OCI-LY1 (cell line): ENCODE measurements at regions not wholly inside any gene's neighbourhood (a gene's known extent, or its start where the extent isn't known, plus 50 kb on each side); places are given as distances from the start of the nearest gene placed in this dataset.
"Not testable (repeated sequence)": the region's sequence is repeated elsewhere in the genome, so short reads cannot be mapped to it uniquely, and the experiment has no call there.

ENCODE experiments used
- H2AFZ ChIP-seq: fragments of 200-600 bp; sonication (generic), shearing (Covaris generic); 2 replicates; pipeline ENCODE4 v1.6.0; 2014; ENCODE audit warnings: antibody characterized with exemption, mild to moderate bottlenecking, low read length
- H3F3A ChIP-seq: fragments of 200-600 bp; sonication (generic), shearing (Covaris generic); 2 replicates; pipeline ENCODE4 v1.6.0; 2014; ENCODE audit warnings: mild to moderate bottlenecking, antibody characterized with exemption, low read length, moderate library complexity; ENCODE audit not compliant: insufficient read depth
- H3K27ac ChIP-seq: fragments of 200-600 bp; sonication (generic); 2 replicates; pipeline ENCODE4 v1.5.1; 2014; ENCODE audit warnings: low read length, mixed run types, mild to moderate bottlenecking, low read depth; ENCODE audit not compliant: poor library complexity, severe bottlenecking
- H3K27me3 ChIP-seq: fragments of 200-600 bp; sonication (generic); 2 replicates; pipeline ENCODE4 v1.6.0; 2014; ENCODE audit warnings: antibody characterized with exemption, mild to moderate bottlenecking, low read length, moderate library complexity; ENCODE audit not compliant: insufficient read depth
- H3K36me3 ChIP-seq: fragments of 200-600 bp; sonication (generic); 2 replicates; pipeline ENCODE4 v1.6.1; 2014; ENCODE audit warnings: mild to moderate bottlenecking, antibody characterized with exemption, low read length, moderate library complexity, mixed read lengths; ENCODE audit not compliant: insufficient read depth
- H3K4me1 ChIP-seq: fragments of 200-600 bp; sonication (generic); 2 replicates; pipeline ENCODE4 v1.5.1; 2014; ENCODE audit warnings: mild to moderate bottlenecking, low read length, moderate library complexity; ENCODE audit not compliant: insufficient read depth, severe bottlenecking
- H3K4me2 ChIP-seq: fragments of 200-600 bp; sonication (generic), shearing (Covaris generic); 2 replicates; pipeline ENCODE4 v1.6.1; 2014; ENCODE audit warnings: low read length
- H3K4me3 ChIP-seq: fragments of 200-600 bp; sonication (generic); 2 replicates; pipeline ENCODE4 v1.5.1; 2014; ENCODE audit warnings: low read length, low read depth, mild to moderate bottlenecking, mixed read lengths; ENCODE audit not compliant: poor library complexity, severe bottlenecking
- H3K79me2 ChIP-seq: fragments of 200-600 bp; shearing (Covaris generic); 2 replicates; pipeline ENCODE4 v1.6.1; 2016; ENCODE audit warnings: mixed run types, low read length, mixed read lengths; ENCODE audit not compliant: insufficient read depth
- H3K9ac ChIP-seq: fragments of 200-600 bp; sonication (generic), shearing (Covaris generic); 2 replicates; pipeline ENCODE4 v1.6.1; 2014; ENCODE audit warnings: mild to moderate bottlenecking, low read length, mixed read lengths
- H3K9me2 ChIP-seq: fragments of 200-600 bp; sonication (generic), shearing (Covaris generic); 2 replicates; pipeline ENCODE4 v1.6.1; 2014; ENCODE audit warnings: low read depth, mild to moderate bottlenecking, low read length, mixed read lengths
- H3K9me3 ChIP-seq: fragments of 200-600 bp; shearing (Covaris generic); 2 replicates; pipeline ENCODE4 v1.6.1; 2014; ENCODE audit warnings: low read length, mixed read lengths
- H4K20me1 ChIP-seq: fragments of 200-600 bp; sonication (generic), shearing (Covaris generic); 2 replicates; pipeline ENCODE4 v1.6.0; 2016; ENCODE audit warnings: mild to moderate bottlenecking, low read length; ENCODE audit not compliant: insufficient read depth
- EZH2 ChIP-seq: fragments of 200-600 bp; sonication (generic), shearing (Covaris generic); IDR thresholded peaks from 2 replicates; pipeline ENCODE4 v1.8.0; 2017; ENCODE audit warnings: borderline replicate concordance, mixed run types, mild to moderate bottlenecking, antibody characterized with exemption, low read length, moderate library complexity, mixed read lengths
- TF ChIP-seq, protein P1 (sequence below): fragments of 200-600 bp; sonication (generic), shearing (Covaris generic); IDR thresholded peaks from 2 replicates; pipeline ENCODE4 v1.5.1; 2017; ENCODE audit warnings: mild to moderate bottlenecking, antibody characterized with exemption, low read length, moderate library complexity, mixed read lengths

GRCh38 chr5:74441616-74442015, 198.9 kb downstream of the ENC1 start:
- Histone ChIP-seq H3K36me3 (no peaks in the 10 kb centered on the region), H3K4me3 (no peak overlapping the region), H3K9me3 (no peaks in the 10 kb centered on the region), H3K27ac (no peak overlapping the region), H3K4me2 (no peak overlapping the region), H3F3A (no peaks in the 10 kb centered on the region), H3K9me2 (no peaks in the 10 kb centered on the region), H3K27me3 (no peaks in the 10 kb centered on the region), H3K9ac (no peak overlapping the region), H2AFZ (no peak overlapping the region), H4K20me1 (no peaks in the 10 kb centered on the region), H3K4me1 (no peaks in the 10 kb centered on the region), H3K79me2 (no peaks in the 10 kb centered on the region)
- TF ChIP-seq EZH2: no peak
- TF ChIP-seq, protein P1, sequence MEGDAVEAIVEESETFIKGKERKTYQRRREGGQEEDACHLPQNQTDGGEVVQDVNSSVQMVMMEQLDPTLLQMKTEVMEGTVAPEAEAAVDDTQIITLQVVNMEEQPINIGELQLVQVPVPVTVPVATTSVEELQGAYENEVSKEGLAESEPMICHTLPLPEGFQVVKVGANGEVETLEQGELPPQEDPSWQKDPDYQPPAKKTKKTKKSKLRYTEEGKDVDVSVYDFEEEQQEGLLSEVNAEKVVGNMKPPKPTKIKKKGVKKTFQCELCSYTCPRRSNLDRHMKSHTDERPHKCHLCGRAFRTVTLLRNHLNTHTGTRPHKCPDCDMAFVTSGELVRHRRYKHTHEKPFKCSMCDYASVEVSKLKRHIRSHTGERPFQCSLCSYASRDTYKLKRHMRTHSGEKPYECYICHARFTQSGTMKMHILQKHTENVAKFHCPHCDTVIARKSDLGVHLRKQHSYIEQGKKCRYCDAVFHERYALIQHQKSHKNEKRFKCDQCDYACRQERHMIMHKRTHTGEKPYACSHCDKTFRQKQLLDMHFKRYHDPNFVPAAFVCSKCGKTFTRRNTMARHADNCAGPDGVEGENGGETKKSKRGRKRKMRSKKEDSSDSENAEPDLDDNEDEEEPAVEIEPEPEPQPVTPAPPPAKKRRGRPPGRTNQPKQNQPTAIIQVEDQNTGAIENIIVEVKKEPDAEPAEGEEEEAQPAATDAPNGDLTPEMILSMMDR: no peak

- H3K79me2 ChIP-seq: no peaks in the 10 kb centered on the region
- H4K20me1 ChIP-seq: no peaks in the 10 kb centered on the region
- no peak overlapping the region for H3K4me2 ChIP-seq
- H3K27me3 ChIP-seq: no peaks in the 10 kb centered on the region
- H2AFZ ChIP-seq: no peak overlapping the region
- no peaks in the 10 kb centered on the region for H3K36me3 ChIP-seq
- H3K27ac ChIP-seq: no peak overlapping the region
- no peaks in the 10 kb centered on the region for H3F3A ChIP-seq
- H3K9me3 ChIP-seq: no peaks in the 10 kb centered on the region
- no peak overlapping the region for H3K4me3 ChIP-seq
- no peaks in the 10 kb centered on the region for H3K4me1 ChIP-seq
- no peak for TF ChIP-seq EZH2
- TF ChIP-seq, protein P1: no peak
- H3K9ac ChIP-seq: no peak overlapping the region
- no peaks in the 10 kb centered on the region for H3K9me2 ChIP-seq
These were observed 200.2 kb downstream of the ENC1 start for GRCh38 chr5:74440341-74440740.

GRCh38 chr5:74437870-74438269, 202.7 kb downstream of the ENC1 start:
- H3K36me3 ChIP-seq, H3K79me2 ChIP-seq, H3K9ac ChIP-seq, H3K27ac ChIP-seq, H3K27me3 ChIP-seq, H3K4me2 ChIP-seq, H3K4me1 ChIP-seq, H3K4me3 ChIP-seq, H3K9me3 ChIP-seq, H3K9me2 ChIP-seq, H4K20me1 ChIP-seq, H3F3A ChIP-seq, H2AFZ ChIP-seq: not testable (repeated sequence)

DNA sequence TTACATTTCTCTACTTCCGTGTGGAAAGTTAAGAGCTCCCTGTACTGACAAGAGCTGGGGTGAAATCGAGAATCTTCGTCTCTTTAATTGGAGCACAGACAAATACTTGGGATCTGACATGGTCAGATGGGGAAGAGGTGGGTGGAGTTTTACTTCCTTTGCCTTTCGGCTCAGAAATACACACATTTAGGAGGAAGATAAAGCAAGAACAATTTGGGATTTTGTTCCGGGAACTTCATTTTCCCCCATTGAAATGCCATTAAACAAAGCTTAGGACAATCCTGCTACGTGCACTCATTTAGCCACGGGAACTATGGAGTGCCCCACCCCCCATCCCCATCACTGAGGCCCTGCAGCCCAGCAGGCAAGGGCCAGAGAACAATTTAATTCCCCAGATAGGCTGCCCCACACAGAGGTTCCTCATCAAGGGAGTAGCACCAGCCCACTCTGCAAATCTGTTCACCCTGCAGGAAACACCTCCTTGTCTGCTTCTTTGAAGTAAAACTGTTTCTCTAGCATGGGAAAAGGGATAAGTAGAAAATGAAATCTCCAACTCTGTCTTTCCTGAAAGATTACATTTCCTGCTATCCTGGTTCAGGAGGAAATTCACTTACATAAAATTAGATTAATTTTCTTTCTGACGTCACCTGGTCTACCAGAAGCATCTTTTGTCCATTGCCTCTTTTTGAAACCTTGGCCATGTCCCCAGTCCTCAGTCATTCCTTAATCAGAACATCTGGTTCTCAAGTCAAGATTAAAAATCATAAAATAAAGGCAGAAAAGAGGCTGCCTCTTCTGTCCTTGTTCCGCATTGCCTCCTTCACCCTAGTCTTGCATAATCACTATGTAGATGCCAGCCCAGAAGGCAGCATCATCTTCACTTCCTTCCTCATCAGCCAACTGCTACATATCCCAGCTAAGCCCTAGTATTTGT, 206.4 kb downstream of the ENC1 start:
- Histone ChIP-seq H3K4me2 (no peak overlapping the region), H2AFZ (no peak overlapping the region), H3K9me2 (no peaks in the 10 kb centered on the region), H3K27ac (no peak overlapping the region), H3K79me2 (no peaks in the 10 kb centered on the region), H4K20me1 (no peaks in the 10 kb centered on the region), H3K27me3 (no peaks in the 10 kb centered on the region), H3K4me1 (no peaks in the 10 kb centered on the region), H3K9ac (no peak overlapping the region), H3F3A (no peaks in the 10 kb centered on the region), H3K9me3 (no peaks in the 10 kb centered on the region), H3K36me3 (no peaks in the 10 kb centered on the region), H3K4me3 (no peak overlapping the region)
- TF ChIP-seq EZH2: no peak
- TF ChIP-seq, protein P1: no peak
